GM03348 (cell line): ENCODE measurements at regions not wholly inside any gene's neighbourhood (a gene's known extent, or its start where the extent isn't known, plus 50 kb on each side); places are given as distances from the start of the nearest gene placed in this dataset.

ENCODE experiments used
- DNase-seq: peaks from one replicate; pipeline ENCODE4 v3.0.0; 2012; ENCODE audit warnings: low spot score

GRCh38 chr13:57784633-57785032, 153.1 kb downstream of the PCDH17 start:
- DNase-seq: no peak

- no peak for DNase-seq
Observed at GRCh38 chr13:57787058-57787791, 155.7 kb downstream of the PCDH17 start.

GRCh38 chr13:57799624-57800023, 168.1 kb downstream of the PCDH17 start:
- no peak for DNase-seq

GRCh38 chr13:57813651-57814050, 182.1 kb downstream of the PCDH17 start:
- no peak for DNase-seq

GRCh38 chr13:57815600-57815999, 184.1 kb downstream of the PCDH17 start:
- DNase-seq: no peak

GRCh38 chr13:57820924-57821323, 189.4 kb downstream of the PCDH17 start:
- no peak for DNase-seq

- no peak for DNase-seq
Observed at GRCh38 chr13:57823704-57824103, 192.2 kb downstream of the PCDH17 start.

GRCh38 chr13:57824121-57824520, 192.6 kb downstream of the PCDH17 start:
- no peak for DNase-seq

- no peak for DNase-seq
Observed at GRCh38 chr13:57825066-57825465, 193.5 kb downstream of the PCDH17 start.

GRCh38 chr13:57829496-57829895, 198.0 kb downstream of the PCDH17 start:
- no peak for DNase-seq

GRCh38 chr13:57832187-57832586, 200.6 kb downstream of the PCDH17 start:
- DNase-seq: no peak

- DNase-seq: no peak
Observed at GRCh38 chr13:57837801-57838200, 206.3 kb downstream of the PCDH17 start.

GRCh38 chr13:57843521-57843920, 212.0 kb downstream of the PCDH17 start:
- no peak for DNase-seq

- DNase-seq: no peak
Observed at GRCh38 chr13:57846600-57847173, 215.1 kb downstream of the PCDH17 start.

GRCh38 chr13:57857945-57858344, 226.4 kb downstream of the PCDH17 start:
- no peak for DNase-seq

GRCh38 chr13:57858376-57858775, 226.8 kb downstream of the PCDH17 start:
- DNase-seq: no peak

- no peak for DNase-seq
Observed at GRCh38 chr13:57862879-57863278, 231.3 kb downstream of the PCDH17 start.

- no peak for DNase-seq
Observed at GRCh38 chr13:57865600-57866294, 234.2 kb downstream of the PCDH17 start.

- no peak for DNase-seq
Observed at GRCh38 chr13:57874530-57874929, 243.0 kb downstream of the PCDH17 start.

- no peak for DNase-seq
Observed at GRCh38 chr13:57877601-57878000, 246.1 kb downstream of the PCDH17 start.

- no peak for DNase-seq
Observed at GRCh38 chr13:57878291-57878690, 246.7 kb downstream of the PCDH17 start.

GRCh38 chr13:57897225-57897624, 265.7 kb downstream of the PCDH17 start:
- no peak for DNase-seq

GRCh38 chr13:57899096-57899495, 267.6 kb downstream of the PCDH17 start:
- no peak for DNase-seq
